GM23248 (cell line): ENCODE measurements at regions not wholly inside any gene's neighbourhood (a gene's known extent, or its start where the extent isn't known, plus 50 kb on each side); places are given as distances from the start of the nearest gene placed in this dataset.

Source experiments
- EZH2 ChIP-seq: fragments of 200-600 bp; sonication (generic); IDR thresholded peaks from 2 replicates; pipeline ENCODE4 v1.6.1; 2018; ENCODE audit warnings: antibody characterized with exemption, mild to moderate bottlenecking; ENCODE audit not compliant: insufficient read depth, poor library complexity, severe bottlenecking
- EZH2phosphoT487 ChIP-seq: fragments of 200-600 bp; sonication (generic); IDR thresholded peaks from 2 replicates; pipeline ENCODE4 v1.6.1; 2018; ENCODE audit warnings: antibody characterized with exemption, moderate library complexity, mild to moderate bottlenecking, low read depth; ENCODE audit not compliant: insufficient read depth

DNA sequence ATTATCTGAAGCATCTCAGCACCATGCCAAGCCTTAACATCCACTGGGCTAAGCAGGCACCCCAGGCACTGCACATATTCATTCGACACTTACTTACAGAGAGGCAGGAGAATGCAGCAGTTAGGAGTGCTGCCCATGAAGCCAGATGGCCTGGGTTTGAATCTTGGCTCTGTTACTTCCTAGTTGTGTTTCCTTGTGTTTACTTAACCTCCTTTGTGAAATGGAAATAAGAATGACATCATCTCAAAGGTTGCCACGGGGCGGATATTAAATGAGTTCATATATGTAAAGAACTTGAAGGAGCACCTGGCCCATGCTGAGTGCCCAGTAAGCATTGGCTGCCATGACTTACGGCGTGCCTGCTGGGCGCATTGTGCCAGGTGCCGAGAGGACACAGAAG is 565.2 kb downstream of the CDK5RAP2 start:
- TF ChIP-seq EZH2: no peak
- no peak for TF ChIP-seq EZH2phosphoT487
